ENCODE measurements at regions not wholly inside any gene's neighbourhood (a gene's known extent, or its start where the extent isn't known, plus 50 kb on each side); places are given as distances from the start of the nearest gene placed in this dataset.

GRCh38 chr6:95135182-95135581 is 442.2 kb upstream of the MANEA start:
- TF ChIP-seq CTCF (IDR thresholded peaks at IDR 0.05; ENCODE audit: borderline replicate concordance, insufficient read depth, low read depth, low read length), result no peak
- no peak overlapping the region for H3K4me3 ChIP-seq (ENCODE audit: low read depth, low read length)

- no peak for TF ChIP-seq CTCF (IDR thresholded peaks at IDR 0.05; ENCODE audit: borderline replicate concordance, insufficient read depth, low read depth, low read length)
- H3K4me3 ChIP-seq (ENCODE audit: low read depth, low read length), result no peak overlapping the region
Observed at GRCh38 chr6:95142101-95142500, 435.2 kb upstream of the MANEA start.

- no peak for TF ChIP-seq CTCF (IDR thresholded peaks at IDR 0.05; ENCODE audit: borderline replicate concordance, insufficient read depth, low read depth, low read length)
- H3K4me3 ChIP-seq (ENCODE audit: low read depth, low read length), result no peak overlapping the region
Observed at GRCh38 chr6:95142661-95143335, 434.5 kb upstream of the MANEA start.

GRCh38 chr6:95143408-95144180 is 433.7 kb upstream of the MANEA start:
- no peak overlapping the region for H3K4me3 ChIP-seq (ENCODE audit: low read depth, low read length)
- no peak for TF ChIP-seq CTCF (IDR thresholded peaks at IDR 0.05; ENCODE audit: borderline replicate concordance, insufficient read depth, low read depth, low read length)

- H3K4me3 ChIP-seq (ENCODE audit: low read depth, low read length), result no peak overlapping the region
- TF ChIP-seq CTCF (IDR thresholded peaks at IDR 0.05; ENCODE audit: borderline replicate concordance, insufficient read depth, low read depth, low read length), result no peak
Observed at GRCh38 chr6:95145457-95145856, 431.9 kb upstream of the MANEA start.

GRCh38 chr6:95159557-95159956 is 417.8 kb upstream of the MANEA start:
- TF ChIP-seq CTCF (IDR thresholded peaks at IDR 0.05; ENCODE audit: borderline replicate concordance, insufficient read depth, low read depth, low read length), result no peak
- no peak overlapping the region for H3K4me3 ChIP-seq (ENCODE audit: low read depth, low read length)

GRCh38 chr6:95169775-95170174 is 407.6 kb upstream of the MANEA start:
- TF ChIP-seq CTCF (IDR thresholded peaks at IDR 0.05; ENCODE audit: borderline replicate concordance, insufficient read depth, low read depth, low read length), result no peak
- no peak overlapping the region for H3K4me3 ChIP-seq (ENCODE audit: low read depth, low read length)
